GM21529 (cell line): ENCODE measurements at regions not wholly inside any gene's neighbourhood (a gene's known extent, or its start where the extent isn't known, plus 50 kb on each side); places are given as distances from the start of the nearest gene placed in this dataset.
"Not testable (repeated sequence)": the region's sequence is repeated elsewhere in the genome, so short reads cannot be mapped to it uniquely, and the experiment has no call there.

ENCODE experiments used
- ATAC-seq: cut with Tn5 transposase; IDR thresholded peaks from one replicate; pipeline ENCODE4 v1.9.1; 2021; ENCODE audit not compliant: unreplicated experiment

- no peak for ATAC-seq
These were observed 82.2 kb upstream of the ASB18 start for GRCh38 chr2:236346366-236346765.

- no peak for ATAC-seq
These were observed 84.1 kb upstream of the ASB18 start for GRCh38 chr2:236348279-236348678.

GRCh38 chr2:236348976-236349375 is 84.8 kb upstream of the ASB18 start:
- no peak for ATAC-seq

GRCh38 chr2:236350426-236350825 is 86.2 kb upstream of the ASB18 start:
- ATAC-seq: no peak

- no peak for ATAC-seq
These were observed 87.8 kb upstream of the ASB18 start for GRCh38 chr2:236351966-236352525.

GRCh38 chr2:236352761-236353593 is 88.8 kb upstream of the ASB18 start:
- ATAC-seq: no peak

- ATAC-seq: no peak
These were observed 89.4 kb upstream of the ASB18 start for GRCh38 chr2:236353594-236353942.

- ATAC-seq: no peak
These were observed 90.1 kb upstream of the ASB18 start for GRCh38 chr2:236354056-236354940.

GRCh38 chr2:236354973-236355595 is 90.9 kb upstream of the ASB18 start:
- ATAC-seq: no peak

GRCh38 chr2:236355911-236356310 is 91.7 kb upstream of the ASB18 start:
- no peak for ATAC-seq

GRCh38 chr2:236356321-236356720 is 92.1 kb upstream of the ASB18 start:
- ATAC-seq: not testable (repeated sequence)

GRCh38 chr2:236358482-236358881 is 94.3 kb upstream of the ASB18 start:
- ATAC-seq: not testable (repeated sequence)

GRCh38 chr2:236359426-236360045 is 95.3 kb upstream of the ASB18 start:
- no peak for ATAC-seq

- no peak for ATAC-seq
These were observed 96.3 kb upstream of the ASB18 start for GRCh38 chr2:236360496-236360895.

- no peak for ATAC-seq
These were observed 99.6 kb upstream of the ASB18 start for GRCh38 chr2:236363711-236364277.

- no peak for ATAC-seq
These were observed 101.2 kb upstream of the ASB18 start for GRCh38 chr2:236365258-236366048.

GRCh38 chr2:236366049-236366387 is 101.8 kb upstream of the ASB18 start:
- ATAC-seq: no peak

GRCh38 chr2:236366397-236366796 is 102.2 kb upstream of the ASB18 start:
- no peak for ATAC-seq

GRCh38 chr2:236367506-236368289 is 103.5 kb upstream of the ASB18 start:
- ATAC-seq: no peak
